ENCODE measurements at regions not wholly inside any gene's neighbourhood (a gene's known extent, or its start where the extent isn't known, plus 50 kb on each side); places are given as distances from the start of the nearest gene placed in this dataset.

DNA sequence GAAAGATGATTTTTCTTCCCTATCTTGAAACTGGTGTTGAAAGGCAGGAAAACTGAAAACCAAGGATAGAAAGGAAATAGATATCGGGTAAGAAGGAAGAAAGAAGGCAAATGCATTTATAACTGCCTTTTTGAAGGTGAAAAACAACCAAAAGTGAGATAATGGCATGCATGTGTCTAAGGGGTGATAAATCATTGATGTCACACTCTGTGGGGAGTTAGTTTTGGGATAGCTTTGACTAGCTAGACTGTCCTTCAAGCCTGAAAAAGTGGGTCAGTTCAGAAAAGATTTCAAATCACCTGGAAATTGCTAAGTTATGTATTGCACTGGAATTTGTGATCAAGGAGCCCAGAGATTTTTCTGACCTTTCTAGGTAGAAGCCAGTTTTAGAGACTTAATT lies 142.2 kb upstream of the UMPS start:
- H3K27me3 ChIP-seq, result no peaks in the 10 kb centered on the region
- no peaks in the 10 kb centered on the region for H3K9me3 ChIP-seq
- no peak overlapping the region for H3K27ac ChIP-seq
- H3K4me1 ChIP-seq, result peaks cover 0 to 34% of the 10 kb centered on the region in 2 donors
- H3K4me3 ChIP-seq, result no peak overlapping the region
- DNase-seq (ENCODE audit: low spot score), result no peak
- TF ChIP-seq, protein P1, sequence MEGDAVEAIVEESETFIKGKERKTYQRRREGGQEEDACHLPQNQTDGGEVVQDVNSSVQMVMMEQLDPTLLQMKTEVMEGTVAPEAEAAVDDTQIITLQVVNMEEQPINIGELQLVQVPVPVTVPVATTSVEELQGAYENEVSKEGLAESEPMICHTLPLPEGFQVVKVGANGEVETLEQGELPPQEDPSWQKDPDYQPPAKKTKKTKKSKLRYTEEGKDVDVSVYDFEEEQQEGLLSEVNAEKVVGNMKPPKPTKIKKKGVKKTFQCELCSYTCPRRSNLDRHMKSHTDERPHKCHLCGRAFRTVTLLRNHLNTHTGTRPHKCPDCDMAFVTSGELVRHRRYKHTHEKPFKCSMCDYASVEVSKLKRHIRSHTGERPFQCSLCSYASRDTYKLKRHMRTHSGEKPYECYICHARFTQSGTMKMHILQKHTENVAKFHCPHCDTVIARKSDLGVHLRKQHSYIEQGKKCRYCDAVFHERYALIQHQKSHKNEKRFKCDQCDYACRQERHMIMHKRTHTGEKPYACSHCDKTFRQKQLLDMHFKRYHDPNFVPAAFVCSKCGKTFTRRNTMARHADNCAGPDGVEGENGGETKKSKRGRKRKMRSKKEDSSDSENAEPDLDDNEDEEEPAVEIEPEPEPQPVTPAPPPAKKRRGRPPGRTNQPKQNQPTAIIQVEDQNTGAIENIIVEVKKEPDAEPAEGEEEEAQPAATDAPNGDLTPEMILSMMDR (IDR thresholded peaks at IDR 0.05), result no peak
- H3K36me3 ChIP-seq, result no peaks in the 10 kb centered on the region

- TF ChIP-seq, protein P1 (IDR thresholded peaks at IDR 0.05), result no peak
- no peak overlapping the region for H3K4me3 ChIP-seq
- H3K4me1 ChIP-seq, result peaks cover 0 to 34% of the 10 kb centered on the region in 2 donors
- H3K27ac ChIP-seq, result no peak overlapping the region
- H3K9me3 ChIP-seq, result no peaks in the 10 kb centered on the region
- H3K36me3 ChIP-seq, result no peaks in the 10 kb centered on the region
- DNase-seq (ENCODE audit: low spot score), result no peak
- no peaks in the 10 kb centered on the region for H3K27me3 ChIP-seq
These were observed 141.5 kb upstream of the UMPS start for GRCh38 chr3:124588794-124589193.

DNA sequence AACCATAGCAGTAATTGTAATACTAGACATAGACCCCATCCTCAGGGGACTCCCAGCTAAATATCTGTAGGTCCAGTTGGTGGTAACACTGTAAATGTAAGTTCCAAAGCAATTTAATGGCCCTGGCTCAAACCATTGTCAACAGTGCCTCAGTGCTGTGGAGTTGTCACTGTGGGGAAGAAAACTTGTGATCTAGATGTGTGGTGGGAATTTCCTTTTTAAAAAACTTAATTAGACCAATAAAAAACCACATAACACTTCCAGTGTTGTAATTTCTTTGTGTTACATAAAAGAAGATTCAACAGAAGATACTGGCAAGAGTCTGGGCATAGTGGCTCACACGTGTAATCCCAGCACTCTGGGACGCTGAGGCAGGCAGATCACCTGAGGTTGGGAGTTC lies 138.6 kb upstream of the UMPS start:
- H3K27me3 ChIP-seq, result no peaks in the 10 kb centered on the region
- H3K9me3 ChIP-seq, result no peaks in the 10 kb centered on the region
- TF ChIP-seq, protein P1 (IDR thresholded peaks at IDR 0.05), result no peak
- no peak overlapping the region for H3K27ac ChIP-seq
- no peaks in the 10 kb centered on the region for H3K36me3 ChIP-seq
- peaks cover 0 to 7% of the 10 kb centered on the region in 2 donors for H3K4me1 ChIP-seq
- no peak overlapping the region for H3K4me3 ChIP-seq
- no peak for DNase-seq (ENCODE audit: low spot score)

DNA sequence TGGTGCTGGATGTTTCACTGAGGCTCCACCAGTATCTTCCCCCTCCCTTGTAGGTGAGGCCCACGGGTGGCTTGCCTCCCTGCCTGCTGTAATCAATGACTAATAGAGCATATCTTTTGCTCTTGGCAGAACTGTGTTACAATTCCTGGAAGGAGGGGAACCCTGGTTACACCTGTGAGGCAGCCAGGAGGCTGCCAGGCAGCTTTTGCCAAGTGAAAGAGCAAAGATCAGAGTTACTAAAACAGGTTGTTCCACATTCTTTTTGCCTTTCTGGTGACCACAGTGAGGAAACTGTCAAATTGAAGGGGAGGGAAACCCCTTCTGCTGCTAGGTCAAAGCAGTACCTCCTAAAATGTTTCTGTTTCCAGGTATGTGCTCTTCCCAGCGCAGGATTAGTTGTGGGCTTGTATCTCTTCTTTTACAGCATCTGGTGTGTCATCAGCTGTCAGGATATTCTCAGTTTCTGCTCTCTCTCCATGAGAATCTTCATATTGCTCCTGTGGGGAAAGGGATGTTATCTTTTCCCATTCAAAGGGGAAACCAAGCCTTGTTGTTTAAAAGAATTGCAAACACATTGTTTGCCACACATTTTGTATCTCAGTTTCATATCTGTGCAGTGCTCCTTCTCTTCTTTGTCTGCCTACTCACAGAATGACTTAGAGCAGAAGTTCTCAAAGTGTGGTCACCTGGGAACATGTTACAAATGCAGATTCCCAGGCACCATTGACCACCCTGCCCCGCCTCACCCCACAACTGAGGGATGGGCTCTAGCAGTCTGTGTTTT lies 137.4 kb upstream of the UMPS start:
- DNase-seq (ENCODE audit: low spot score), result no peak
- no peaks in the 10 kb centered on the region for H3K9me3 ChIP-seq
- TF ChIP-seq, protein P1 (IDR thresholded peaks at IDR 0.05), result no peak
- no peaks in the 10 kb centered on the region for H3K27me3 ChIP-seq
- peaks cover 0 to 17% of the 10 kb centered on the region in 2 donors for H3K4me1 ChIP-seq
- peak overlapping the region in 1 of 2 donors; percentile 12 for H3K27ac ChIP-seq
- no peak overlapping the region for H3K4me3 ChIP-seq
- H3K36me3 ChIP-seq, result no peaks in the 10 kb centered on the region

DNA sequence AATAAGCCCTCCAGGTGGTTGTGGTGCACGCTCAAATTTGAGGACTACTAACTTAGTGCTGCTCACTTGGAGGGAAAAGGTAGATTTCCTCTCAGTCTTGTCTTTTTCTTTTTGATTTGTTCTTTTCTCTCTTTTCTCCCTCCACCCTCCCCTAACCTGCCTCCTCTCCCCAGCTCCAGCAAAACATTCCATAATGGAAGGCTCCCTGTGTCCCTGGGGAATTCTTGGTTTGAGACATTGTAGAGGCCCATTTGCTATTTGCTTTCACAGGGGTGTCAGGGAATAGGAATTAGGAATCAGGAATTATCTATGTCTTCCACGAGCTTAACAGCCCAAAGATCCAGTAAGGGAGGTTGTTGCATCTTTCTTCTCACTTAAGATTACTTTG lies 136.8 kb upstream of the UMPS start:
- Histone ChIP-seq H3K27me3 (no peaks in the 10 kb centered on the region), H3K27ac (no peak overlapping the region), H3K4me1 (peaks cover 0 to 23% of the 10 kb centered on the region in 2 donors)

More for the DNA sequence above, 136.8 kb upstream of the UMPS start:
- Histone ChIP-seq H3K4me3 (no peak overlapping the region), H3K9me3 (no peaks in the 10 kb centered on the region), H3K36me3 (no peaks in the 10 kb centered on the region)
- no peak for DNase-seq (ENCODE audit: low spot score)
- TF ChIP-seq, protein P1 (IDR thresholded peaks at IDR 0.05), result no peak

All from right atrium auricular region (tissue), 2 donors.